ENCODE measurements at regions not wholly inside any gene's neighbourhood (a gene's known extent, or its start where the extent isn't known, plus 50 kb on each side); places are given as distances from the start of the nearest gene placed in this dataset.

- Histone ChIP-seq H3K9ac (ENCODE audit: low read length) (no peak overlapping the region), H3K36me3 (ENCODE audit: control insufficient read depth, low read depth, low read length) (no peaks in the 10 kb centered on the region), H3K27ac (ENCODE audit: low read length) (no peak overlapping the region)
These were observed 575.6 kb downstream of the DIAPH3 start for GRCh38 chr13:59587971-59588716.

GRCh38 chr13:59588717-59589067, 575.0 kb downstream of the DIAPH3 start:
- Histone ChIP-seq H3K4me3 (ENCODE audit: low read length) (peak overlapping the region; percentile 34), H3K27ac (ENCODE audit: low read length) (no peak overlapping the region), H3K9me3 (ENCODE audit: control insufficient read depth, low read depth, low read length) (no peaks in the 10 kb centered on the region), H3K36me3 (ENCODE audit: control insufficient read depth, low read depth, low read length) (no peaks in the 10 kb centered on the region), H3K27me3 (ENCODE audit: control insufficient read depth, insufficient read depth, low read length) (peaks cover 13% of the 10 kb centered on the region), H3K4me1 (ENCODE audit: control insufficient read depth, low read depth, low read length) (peaks cover 39% of the 10 kb centered on the region), H3K9ac (ENCODE audit: low read length) (no peak overlapping the region)

More at GRCh38 chr13:59587971-59588716, 575.6 kb downstream of the DIAPH3 start:
- Histone ChIP-seq H3K4me1 (ENCODE audit: control insufficient read depth, low read depth, low read length) (peaks cover 39% of the 10 kb centered on the region), H3K4me3 (ENCODE audit: low read length) (peak overlapping the region; percentile 34), H3K27me3 (ENCODE audit: control insufficient read depth, insufficient read depth, low read length) (peaks cover 13% of the 10 kb centered on the region), H3K9me3 (ENCODE audit: control insufficient read depth, low read depth, low read length) (no peaks in the 10 kb centered on the region)

GRCh38 chr13:59601993-59602392, 561.7 kb downstream of the DIAPH3 start:
- Histone ChIP-seq H3K36me3 (ENCODE audit: control insufficient read depth, low read depth, low read length) (no peaks in the 10 kb centered on the region), H3K9ac (ENCODE audit: low read length) (no peak overlapping the region), H3K4me1 (ENCODE audit: control insufficient read depth, low read depth, low read length) (peaks cover under 1% of the 10 kb centered on the region), H3K9me3 (ENCODE audit: control insufficient read depth, low read depth, low read length) (no peaks in the 10 kb centered on the region), H3K27ac (ENCODE audit: low read length) (no peak overlapping the region), H3K4me3 (ENCODE audit: low read length) (no peak overlapping the region), H3K27me3 (ENCODE audit: control insufficient read depth, insufficient read depth, low read length) (no peaks in the 10 kb centered on the region)

- Histone ChIP-seq H3K9ac (ENCODE audit: low read length) (no peak overlapping the region), H3K27ac (ENCODE audit: low read length) (no peak overlapping the region), H3K36me3 (ENCODE audit: control insufficient read depth, low read depth, low read length) (no peaks in the 10 kb centered on the region), H3K4me3 (ENCODE audit: low read length) (no peak overlapping the region), H3K9me3 (ENCODE audit: control insufficient read depth, low read depth, low read length) (no peaks in the 10 kb centered on the region), H3K27me3 (ENCODE audit: control insufficient read depth, insufficient read depth, low read length) (no peaks in the 10 kb centered on the region), H3K4me1 (ENCODE audit: control insufficient read depth, low read depth, low read length) (peaks cover 9% of the 10 kb centered on the region)
These were observed 560.1 kb downstream of the DIAPH3 start for GRCh38 chr13:59603646-59604045.

- H3K4me3 ChIP-seq (ENCODE audit: low read length) = no peak overlapping the region
These were observed 556.6 kb downstream of the DIAPH3 start for GRCh38 chr13:59607172-59607571.

DNA sequence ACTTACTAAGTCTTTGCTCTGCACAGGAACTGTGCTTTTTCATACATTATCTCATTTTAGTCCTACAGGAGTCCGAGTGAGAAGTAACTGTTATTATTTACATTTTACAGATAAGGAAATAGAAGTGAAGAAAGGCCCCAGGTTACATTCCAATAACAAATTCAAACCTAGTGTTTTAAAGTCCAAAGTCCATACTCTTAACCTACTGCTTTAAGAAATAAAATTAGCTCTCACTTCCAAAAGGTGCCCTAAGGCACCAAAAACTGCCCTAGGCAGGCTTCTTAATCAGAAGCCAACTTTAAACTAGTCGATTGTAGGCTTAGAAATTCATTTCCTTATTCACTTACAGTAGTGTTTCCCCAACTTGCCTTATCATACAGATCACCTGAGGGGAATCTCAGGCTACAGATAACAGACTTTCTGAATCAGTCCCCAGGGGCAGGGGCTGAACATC, 555.9 kb downstream of the DIAPH3 start:
- no peaks in the 10 kb centered on the region for H3K36me3 ChIP-seq (ENCODE audit: control insufficient read depth, low read depth, low read length)
- peaks cover 9% of the 10 kb centered on the region for H3K4me1 ChIP-seq (ENCODE audit: control insufficient read depth, low read depth, low read length)
- no peaks in the 10 kb centered on the region for H3K9me3 ChIP-seq (ENCODE audit: control insufficient read depth, low read depth, low read length)
- H3K4me3 ChIP-seq (ENCODE audit: low read length) = no peak overlapping the region
- no peak overlapping the region for H3K27ac ChIP-seq (ENCODE audit: low read length)
- no peaks in the 10 kb centered on the region for H3K27me3 ChIP-seq (ENCODE audit: control insufficient read depth, insufficient read depth, low read length)
- no peak overlapping the region for H3K9ac ChIP-seq (ENCODE audit: low read length)

More at GRCh38 chr13:59607172-59607571, 556.6 kb downstream of the DIAPH3 start:
- H3K27ac ChIP-seq (ENCODE audit: low read length) = no peak overlapping the region
- H3K9ac ChIP-seq (ENCODE audit: low read length) = no peak overlapping the region
- H3K27me3 ChIP-seq (ENCODE audit: control insufficient read depth, insufficient read depth, low read length) = no peaks in the 10 kb centered on the region
- H3K36me3 ChIP-seq (ENCODE audit: control insufficient read depth, low read depth, low read length) = no peaks in the 10 kb centered on the region
- no peaks in the 10 kb centered on the region for H3K9me3 ChIP-seq (ENCODE audit: control insufficient read depth, low read depth, low read length)
- H3K4me1 ChIP-seq (ENCODE audit: control insufficient read depth, low read depth, low read length) = peaks cover 9% of the 10 kb centered on the region

DNA sequence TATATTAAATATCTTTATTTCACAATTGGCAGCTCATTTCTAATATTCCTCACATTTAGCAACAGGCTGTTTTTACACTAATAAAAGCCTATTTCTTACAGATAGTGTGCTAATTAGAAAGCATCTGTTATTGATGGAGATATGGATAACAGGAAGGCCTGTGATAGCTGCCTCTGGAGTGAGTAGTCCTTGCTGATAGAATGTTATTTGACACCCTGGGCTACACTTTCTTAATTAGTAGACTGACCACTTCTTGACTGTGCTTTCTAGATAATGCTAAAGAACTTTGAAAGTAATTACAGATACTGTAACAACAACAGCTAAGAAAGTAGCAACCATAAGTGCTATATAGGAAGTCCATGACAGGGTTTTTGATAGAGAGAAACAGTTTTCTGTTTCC, 554.3 kb downstream of the DIAPH3 start:
- Histone ChIP-seq H3K4me1 (ENCODE audit: control insufficient read depth, low read depth, low read length) (peaks cover 9% of the 10 kb centered on the region), H3K9ac (ENCODE audit: low read length) (no peak overlapping the region), H3K27ac (ENCODE audit: low read length) (no peak overlapping the region), H3K4me3 (ENCODE audit: low read length) (no peak overlapping the region), H3K27me3 (ENCODE audit: control insufficient read depth, insufficient read depth, low read length) (no peaks in the 10 kb centered on the region), H3K9me3 (ENCODE audit: control insufficient read depth, low read depth, low read length) (no peaks in the 10 kb centered on the region), H3K36me3 (ENCODE audit: control insufficient read depth, low read depth, low read length) (no peaks in the 10 kb centered on the region)

Data from iPS-18a (cell line).